Endothelial cell of umbilical vein (primary cell): ENCODE measurements at regions not wholly inside any gene's neighbourhood (a gene's known extent, or its start where the extent isn't known, plus 50 kb on each side); places are given as distances from the start of the nearest gene placed in this dataset.

ENCODE experiments used
- BruUV-seq: library from RNA; stranded (reverse); fragments of 400-500 nt; replicated peaks from 2 replicates; lab custom pipeline; 2021; lab: Mats Ljungman, UMichigan
- CTCF ChIA-PET: fragments of 300-600, 350-600 bp; sonication (Branson Sonifier 250); formaldehyde crosslinking; loops from one replicate; lab custom pipeline; 2021; ENCODE audit warnings: antibody characterized with exemption, inconsistent platforms; lab: Charles Lee
- POLR2A ChIA-PET: fragments of 300-600, 350-600 bp; sonication (Branson Sonifier 250); formaldehyde crosslinking; loops from one replicate; lab custom pipeline; 2021; ENCODE audit warnings: antibody characterized with exemption, inconsistent platforms; lab: Charles Lee
- DNase-seq: peaks from one replicate; pipeline ENCODE4 v3.0.0-alpha.2; 2011; ENCODE audit warnings: low read depth, low spot score
- FAIRE-seq: peaks from 2 replicates; lab custom pipeline; 2011; peaks lifted over from hg19 to GRCh38; lab: Jason Lieb, UNC
- H2AFZ ChIP-seq: 2 replicates; pipeline ENCODE4 v1.6.0; 2012; ENCODE audit warnings: low read depth, low read length, control low read depth, inconsistent platforms
- H3K27ac ChIP-seq: 2 replicates; pipeline ENCODE4 v1.5.1; 2011; ENCODE audit warnings: low read depth, mild to moderate bottlenecking, control low read depth, low read length, moderate library complexity; ENCODE audit not compliant: insufficient read depth
- H3K27me3 ChIP-seq, 2 experiments: 2 replicates each; pipeline versions ENCODE4 v1.6.0 to v1.6.1; 2011; ENCODE audit warnings: low read length in 2 of 2, mixed read lengths in 1 of 2; ENCODE audit not compliant: control insufficient read depth in 2 of 2, insufficient read depth in 2 of 2
- H3K36me3 ChIP-seq, 2 experiments: 2 replicates in 1 of 2; 3 replicates in 1 of 2; pipeline ENCODE4 v1.5.1; 2011; ENCODE audit warnings: low read length in 2 of 2, mild to moderate bottlenecking in 1 of 2, moderate library complexity in 1 of 2; ENCODE audit not compliant: control insufficient read depth in 2 of 2, insufficient read depth in 2 of 2; ENCODE audit errors: extremely low read depth in 1 of 2
- H3K4me1 ChIP-seq: 3 replicates; pipeline ENCODE4 v1.5.1; 2011; ENCODE audit warnings: mild to moderate bottlenecking, low read length; ENCODE audit not compliant: control insufficient read depth, insufficient read depth; ENCODE audit errors: extremely low read depth
- H3K4me2 ChIP-seq: 2 replicates; pipeline ENCODE4 v1.6.1; 2011; ENCODE audit warnings: low read length, control low read depth, mixed read lengths; ENCODE audit not compliant: insufficient read depth
- H3K4me3 ChIP-seq, 3 experiments: fragments of 200-600 bp in 1 of 3; sonication (generic), shearing (Covaris generic) in 1 of 3; replicated peaks in 1 of 3; 2 replicates each; pipeline ENCODE4 v1.5.1; 2011 to 2016; ENCODE audit warnings: control low read depth in 3 of 3, low read length in 3 of 3, mild to moderate bottlenecking in 2 of 3, inconsistent platforms in 1 of 3, low read depth in 1 of 3, moderate library complexity in 1 of 3; ENCODE audit not compliant: insufficient read depth in 1 of 3
- H3K79me2 ChIP-seq: 2 replicates; pipeline ENCODE4 v1.6.0; 2012; ENCODE audit warnings: low read length, inconsistent platforms; ENCODE audit not compliant: control insufficient read depth, insufficient read depth
- H3K9ac ChIP-seq: replicated peaks from 2 replicates; pipeline ENCODE3; 2011; ENCODE audit warnings: low read length, control low read depth; ENCODE audit not compliant: insufficient read depth; ENCODE audit errors: extremely low read depth
- H3K9me1 ChIP-seq: replicated peaks from 3 replicates; pipeline ENCODE4 v1.6.0; 2011; ENCODE audit warnings: mild to moderate bottlenecking, low read length; ENCODE audit not compliant: control insufficient read depth, insufficient read depth; ENCODE audit errors: extremely low read depth
- H3K9me3 ChIP-seq: replicated peaks from 2 replicates; pipeline ENCODE4 v1.5.1; 2012; ENCODE audit warnings: low read length, inconsistent platforms; ENCODE audit not compliant: control insufficient read depth, insufficient read depth
- H4K20me1 ChIP-seq: replicated peaks from 2 replicates; pipeline ENCODE3; 2011; ENCODE audit warnings: mild to moderate bottlenecking, low read length; ENCODE audit not compliant: control insufficient read depth, insufficient read depth; ENCODE audit errors: extremely low read depth
- EZH2 ChIP-seq: IDR thresholded peaks from 2 replicates; pipeline ENCODE4 v1.6.1; 2012; ENCODE audit warnings: borderline replicate concordance, low read depth, mild to moderate bottlenecking, moderate library complexity, low read length, inconsistent platforms; ENCODE audit not compliant: severe bottlenecking
- FOS ChIP-seq: IDR thresholded peaks from 2 replicates; pipeline ENCODE4 v1.6.1; 2011; ENCODE audit warnings: mild to moderate bottlenecking, low read length, moderate library complexity, borderline replicate concordance; ENCODE audit not compliant: insufficient read depth
- GATA2 ChIP-seq: IDR thresholded peaks from 2 replicates; pipeline ENCODE4 v1.7.0; 2011; ENCODE audit warnings: low read depth, mild to moderate bottlenecking, moderate library complexity, mixed read lengths, low read length; ENCODE audit not compliant: insufficient read length, insufficient read depth
- JUN ChIP-seq: IDR thresholded peaks from 2 replicates; pipeline ENCODE4 v1.6.1; 2011; ENCODE audit warnings: borderline replicate concordance, low read depth; ENCODE audit not compliant: insufficient read length, insufficient read depth
- MYC ChIP-seq: IDR thresholded peaks from one replicate; pipeline ENCODE4 v1.6.1; 2011; ENCODE audit warnings: mild to moderate bottlenecking, low read depth, low read length
- POLR2A ChIP-seq: IDR thresholded peaks from 2 replicates; pipeline ENCODE4 v1.6.1; 2012; ENCODE audit warnings: low read depth, mild to moderate bottlenecking, control low read depth, low read length
- POLR2AphosphoS5 ChIP-seq: IDR thresholded peaks from 2 replicates; pipeline ENCODE4 v1.6.1; 2012; ENCODE audit warnings: low read depth, mild to moderate bottlenecking, control low read depth, low read length, moderate library complexity; ENCODE audit not compliant: insufficient read depth
- dilution Hi-C: fragments of 300-500 bp; cut with MboI; formaldehyde crosslinking; loops from one replicate; pipeline ENCODE4 v1.15.0; 2019; ENCODE audit warnings: low sequenced_read_pairs; ENCODE audit not compliant: extremely low pct_ligation_motif_present
- intact Hi-C: fragments of 100-400 bp; cut with micrococcal nuclease; formaldehyde crosslinking; loops from one replicate; pipeline ENCODE4 v1.10.0; 2022
- TF ChIP-seq, protein P1 (sequence below): IDR thresholded peaks from 2 replicates; pipeline ENCODE4 v1.6.1; 2011; ENCODE audit not compliant: insufficient read depth, insufficient read length
- TF ChIP-seq, protein P2 (sequence below), 2 donors: IDR thresholded peaks; 1 replicate in 1 of 2; 2 replicates in 1 of 2; pipeline ENCODE4 v1.5.1; 2011; ENCODE audit warnings: low read length in 2 of 2, mild to moderate bottlenecking in 2 of 2, moderate library complexity in 2 of 2, control low read depth in 1 of 2, inconsistent platforms in 1 of 2, low read depth in 1 of 2; ENCODE audit not compliant: insufficient read depth in 1 of 2; ENCODE audit errors: extremely low read depth in 1 of 2

DNA sequence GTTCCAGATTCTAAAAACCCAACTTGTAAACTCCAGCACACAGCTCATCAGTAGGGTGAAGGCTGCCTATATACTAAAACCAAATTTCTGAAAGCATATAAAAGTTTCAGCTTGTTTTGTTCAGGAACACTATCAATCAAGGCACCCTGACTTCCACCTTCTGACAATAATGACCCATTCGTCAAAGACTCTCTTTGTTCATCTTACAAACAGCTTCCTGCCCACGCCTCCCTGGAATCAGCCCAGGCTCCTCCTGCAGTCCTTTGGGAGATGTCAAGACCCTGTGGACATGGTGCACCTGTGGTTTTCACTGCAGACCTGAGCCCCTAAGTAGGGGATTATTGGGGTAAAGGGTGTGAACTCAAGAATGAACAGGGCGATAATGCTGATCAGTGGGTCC lies 178.9 kb upstream of the CAMK1G start:
- intact Hi-C loops, result no loop called here
- H3K36me3 ChIP-seq, result no peaks in the 10 kb centered on the region
- no peak for TF ChIP-seq POLR2A
- TF ChIP-seq POLR2AphosphoS5, result no peak
- no peak for TF ChIP-seq FOS
- no peak for TF ChIP-seq EZH2
- TF ChIP-seq, protein P1, sequence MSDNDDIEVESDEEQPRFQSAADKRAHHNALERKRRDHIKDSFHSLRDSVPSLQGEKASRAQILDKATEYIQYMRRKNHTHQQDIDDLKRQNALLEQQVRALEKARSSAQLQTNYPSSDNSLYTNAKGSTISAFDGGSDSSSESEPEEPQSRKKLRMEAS, result no peak
- TF ChIP-seq JUN, result no peak
- TF ChIP-seq GATA2, result no peak
- H3K4me3 ChIP-seq, result no peak overlapping the region
- H3K9ac ChIP-seq, result no peak overlapping the region
- H3K9me1 ChIP-seq, result no peaks in the 10 kb centered on the region
- no TSS peak for BruUV-seq
- H3K27me3 ChIP-seq, result no peaks in the 10 kb centered on the region
- H3K9me3 ChIP-seq, result no peaks in the 10 kb centered on the region
- dilution Hi-C loops, result no loop called here
- ChIA-PET POLR2A (no interaction called here), CTCF (no interaction called here)
- no peak overlapping the region for H2AFZ ChIP-seq
- FAIRE-seq (no peak), DNase-seq (no peak)
- no peaks in the 10 kb centered on the region for H4K20me1 ChIP-seq
- H3K4me1 ChIP-seq, result no peaks in the 10 kb centered on the region
- H3K79me2 ChIP-seq, result no peaks in the 10 kb centered on the region
- H3K27ac ChIP-seq, result no peak overlapping the region
- no peak overlapping the region for H3K4me2 ChIP-seq

DNA sequence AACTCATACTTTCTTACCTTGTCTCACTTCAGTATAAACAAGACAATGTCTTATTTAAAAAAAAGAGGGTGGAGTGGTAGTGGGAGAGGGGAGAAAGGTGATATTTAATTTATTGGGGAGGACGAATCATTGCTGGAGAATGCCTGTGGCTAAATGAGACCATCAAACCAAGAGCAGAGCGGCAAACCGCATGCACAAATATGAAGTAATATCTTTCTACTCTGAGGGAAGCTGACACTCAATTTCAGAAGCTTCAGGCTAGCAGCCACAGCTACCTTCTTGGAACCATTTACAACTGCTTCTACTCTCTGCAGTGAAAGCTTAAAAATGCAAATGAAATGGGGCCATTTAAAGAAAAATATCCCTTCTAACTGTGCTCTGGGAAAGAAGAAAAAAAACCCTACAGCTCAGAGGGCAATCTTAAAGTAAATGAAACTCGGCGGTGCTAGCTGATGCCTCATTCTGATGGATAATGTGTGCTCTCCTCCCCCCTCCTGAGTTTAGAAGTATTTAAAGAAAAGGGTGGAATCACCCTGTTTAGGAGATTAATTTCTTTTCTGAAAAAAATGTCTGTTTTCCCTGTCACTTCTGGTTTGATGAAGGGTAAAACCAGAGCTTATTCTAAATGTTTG lies 178.2 kb upstream of the CAMK1G start:
- Histone ChIP-seq H3K9ac (no peak overlapping the region), H3K79me2 (no peaks in the 10 kb centered on the region), H3K27ac (no peak overlapping the region), H3K27me3 (no peaks in the 10 kb centered on the region), H2AFZ (no peak overlapping the region), H3K4me3 (no peak overlapping the region), H3K36me3 (no peaks in the 10 kb centered on the region), H3K4me2 (no peak overlapping the region), H3K4me1 (no peaks in the 10 kb centered on the region), H3K9me1 (no peaks in the 10 kb centered on the region), H3K9me3 (no peaks in the 10 kb centered on the region), H4K20me1 (no peaks in the 10 kb centered on the region)
- dilution Hi-C loops (no loop called here), intact Hi-C loops (no loop called here)
- no TSS peak for BruUV-seq
- TF ChIP-seq FOS (no peak), EZH2 (no peak), POLR2AphosphoS5 (no peak), JUN (no peak), GATA2 (no peak), POLR2A (no peak), MYC (no peak)
- TF ChIP-seq, protein P2, sequence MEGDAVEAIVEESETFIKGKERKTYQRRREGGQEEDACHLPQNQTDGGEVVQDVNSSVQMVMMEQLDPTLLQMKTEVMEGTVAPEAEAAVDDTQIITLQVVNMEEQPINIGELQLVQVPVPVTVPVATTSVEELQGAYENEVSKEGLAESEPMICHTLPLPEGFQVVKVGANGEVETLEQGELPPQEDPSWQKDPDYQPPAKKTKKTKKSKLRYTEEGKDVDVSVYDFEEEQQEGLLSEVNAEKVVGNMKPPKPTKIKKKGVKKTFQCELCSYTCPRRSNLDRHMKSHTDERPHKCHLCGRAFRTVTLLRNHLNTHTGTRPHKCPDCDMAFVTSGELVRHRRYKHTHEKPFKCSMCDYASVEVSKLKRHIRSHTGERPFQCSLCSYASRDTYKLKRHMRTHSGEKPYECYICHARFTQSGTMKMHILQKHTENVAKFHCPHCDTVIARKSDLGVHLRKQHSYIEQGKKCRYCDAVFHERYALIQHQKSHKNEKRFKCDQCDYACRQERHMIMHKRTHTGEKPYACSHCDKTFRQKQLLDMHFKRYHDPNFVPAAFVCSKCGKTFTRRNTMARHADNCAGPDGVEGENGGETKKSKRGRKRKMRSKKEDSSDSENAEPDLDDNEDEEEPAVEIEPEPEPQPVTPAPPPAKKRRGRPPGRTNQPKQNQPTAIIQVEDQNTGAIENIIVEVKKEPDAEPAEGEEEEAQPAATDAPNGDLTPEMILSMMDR (IDR thresholded peaks at IDR 0.05; ENCODE audit: extremely low read depth in 1 of 2, insufficient read depth in 1 of 2, low read depth in 1 of 2, low read length in 2 of 2), result no peak
- TF ChIP-seq, protein P1, result no peak
- no peak for DNase-seq
- FAIRE-seq, result no peak
- POLR2A ChIA-PET, result no interaction called here
- CTCF ChIA-PET, result no interaction called here
